ENCODE measurements at regions not wholly inside any gene's neighbourhood (a gene's known extent, or its start where the extent isn't known, plus 50 kb on each side); places are given as distances from the start of the nearest gene placed in this dataset.
"Not testable (repeated sequence)": the region's sequence is repeated elsewhere in the genome, so short reads cannot be mapped to it uniquely, and the experiment has no call there.

DNA sequence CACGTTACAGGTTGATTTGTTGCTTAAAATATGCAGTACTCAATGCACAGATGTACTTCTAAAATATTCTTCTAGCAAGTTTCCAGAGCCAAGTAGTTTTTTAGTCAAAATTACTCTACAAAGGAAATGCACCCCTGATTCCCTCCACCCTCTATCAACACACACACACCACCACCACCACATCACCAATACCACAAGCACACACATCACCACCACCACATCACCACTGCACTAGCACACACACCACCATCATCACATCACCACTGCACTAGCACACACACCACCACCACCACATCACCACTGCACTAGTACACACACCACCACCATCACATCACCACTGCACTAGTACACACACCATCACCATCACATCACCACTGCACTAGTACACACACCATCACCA is 105.2 kb upstream of the FRG1 start:
- DNase-seq (ENCODE audit: low read depth): peak; percentile 4
- H3K4me3 ChIP-seq (ENCODE audit: control insufficient read depth, low read depth, low read length): no peak overlapping the region
- TF ChIP-seq, protein P1, sequence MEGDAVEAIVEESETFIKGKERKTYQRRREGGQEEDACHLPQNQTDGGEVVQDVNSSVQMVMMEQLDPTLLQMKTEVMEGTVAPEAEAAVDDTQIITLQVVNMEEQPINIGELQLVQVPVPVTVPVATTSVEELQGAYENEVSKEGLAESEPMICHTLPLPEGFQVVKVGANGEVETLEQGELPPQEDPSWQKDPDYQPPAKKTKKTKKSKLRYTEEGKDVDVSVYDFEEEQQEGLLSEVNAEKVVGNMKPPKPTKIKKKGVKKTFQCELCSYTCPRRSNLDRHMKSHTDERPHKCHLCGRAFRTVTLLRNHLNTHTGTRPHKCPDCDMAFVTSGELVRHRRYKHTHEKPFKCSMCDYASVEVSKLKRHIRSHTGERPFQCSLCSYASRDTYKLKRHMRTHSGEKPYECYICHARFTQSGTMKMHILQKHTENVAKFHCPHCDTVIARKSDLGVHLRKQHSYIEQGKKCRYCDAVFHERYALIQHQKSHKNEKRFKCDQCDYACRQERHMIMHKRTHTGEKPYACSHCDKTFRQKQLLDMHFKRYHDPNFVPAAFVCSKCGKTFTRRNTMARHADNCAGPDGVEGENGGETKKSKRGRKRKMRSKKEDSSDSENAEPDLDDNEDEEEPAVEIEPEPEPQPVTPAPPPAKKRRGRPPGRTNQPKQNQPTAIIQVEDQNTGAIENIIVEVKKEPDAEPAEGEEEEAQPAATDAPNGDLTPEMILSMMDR (conservative IDR thresholded peaks at IDR 0.05; ENCODE audit: control insufficient read depth, insufficient read depth, low read depth, low read length): no peak

DNA sequence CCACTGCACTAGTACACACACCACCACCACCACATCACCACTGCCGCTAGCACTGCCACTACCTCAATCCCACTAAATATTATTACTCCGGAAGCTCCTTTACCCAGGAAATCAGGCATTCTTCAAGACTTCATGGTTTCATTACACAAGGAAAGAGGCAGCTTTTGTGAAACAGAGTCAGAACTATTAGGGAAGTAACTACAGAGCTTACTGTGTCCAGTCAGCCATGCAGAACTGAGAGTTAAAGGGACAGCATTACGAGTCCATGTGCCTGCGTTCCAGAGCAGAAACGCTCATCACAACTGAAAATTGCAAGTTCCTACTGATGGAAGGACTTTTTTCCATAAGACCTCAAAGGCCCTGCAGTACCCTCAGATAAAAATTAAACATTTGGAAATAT is 103.2 kb upstream of the FRG1 start:
- no peak overlapping the region for H3K4me3 ChIP-seq (ENCODE audit: control insufficient read depth, low read depth, low read length)
- TF ChIP-seq, protein P1 (conservative IDR thresholded peaks at IDR 0.05; ENCODE audit: control insufficient read depth, insufficient read depth, low read depth, low read length): no peak
- no peak for DNase-seq (ENCODE audit: low read depth)

DNA sequence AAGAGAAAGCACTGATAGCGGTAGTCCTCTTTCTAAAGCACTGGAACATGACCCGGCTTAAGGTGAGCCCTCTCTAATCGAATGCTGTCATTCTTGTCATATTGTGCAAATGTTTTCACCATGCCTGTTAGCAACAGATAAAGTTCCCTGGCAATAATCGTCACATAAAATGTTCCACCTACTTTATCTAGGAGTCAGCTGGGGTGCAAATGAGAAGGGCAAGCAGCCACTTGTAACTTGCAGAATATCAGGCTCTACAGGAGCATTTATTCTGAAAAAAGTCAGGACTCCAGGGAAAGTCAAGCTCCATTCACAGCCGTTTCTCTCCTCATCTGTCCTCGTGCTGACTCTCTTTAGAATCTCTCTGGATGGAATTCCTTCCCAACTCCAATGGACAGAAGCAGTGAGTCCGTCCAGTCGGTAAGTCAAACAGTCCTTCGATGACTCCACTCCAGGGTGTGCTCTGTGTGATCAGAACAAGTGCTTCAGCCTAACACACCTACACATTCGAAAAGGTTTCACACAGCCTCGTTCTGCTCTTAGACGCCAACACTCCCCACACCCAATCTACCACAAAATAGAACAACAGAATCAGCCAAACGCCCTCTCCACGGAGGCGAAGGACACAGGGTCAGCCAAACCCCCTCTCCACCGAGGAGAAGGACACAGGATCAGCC is 101.7 kb upstream of the FRG1 start:
- TF ChIP-seq, protein P1 (conservative IDR thresholded peaks at IDR 0.05; ENCODE audit: control insufficient read depth, insufficient read depth, low read depth, low read length): no peak
- DNase-seq (ENCODE audit: low read depth): no peak
- no peak overlapping the region for H3K4me3 ChIP-seq (ENCODE audit: control insufficient read depth, low read depth, low read length)

DNA sequence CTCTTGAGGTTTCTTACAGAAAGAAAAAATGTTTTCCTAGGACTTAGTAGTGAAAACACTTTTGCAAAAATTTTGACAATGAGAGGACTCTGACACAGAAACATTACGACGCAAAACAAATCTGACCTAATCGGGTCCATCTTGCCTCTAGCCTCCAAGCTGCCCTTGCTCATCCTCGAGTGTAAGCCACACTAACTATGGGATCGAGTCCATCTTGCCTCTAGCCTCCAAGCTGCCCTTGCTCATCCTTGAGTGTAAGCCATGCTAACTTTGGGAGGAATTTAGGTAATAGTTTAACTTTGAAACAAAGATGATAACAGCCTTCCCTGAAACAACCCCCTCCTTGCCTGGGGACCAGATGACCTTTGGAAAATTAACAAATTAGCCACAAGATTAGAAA is 100.3 kb upstream of the FRG1 start:
- DNase-seq (ENCODE audit: low read depth): no peak
- TF ChIP-seq, protein P1 (conservative IDR thresholded peaks at IDR 0.05; ENCODE audit: control insufficient read depth, insufficient read depth, low read depth, low read length): no peak
- H3K4me3 ChIP-seq (ENCODE audit: control insufficient read depth, low read depth, low read length): no peak overlapping the region

DNA sequence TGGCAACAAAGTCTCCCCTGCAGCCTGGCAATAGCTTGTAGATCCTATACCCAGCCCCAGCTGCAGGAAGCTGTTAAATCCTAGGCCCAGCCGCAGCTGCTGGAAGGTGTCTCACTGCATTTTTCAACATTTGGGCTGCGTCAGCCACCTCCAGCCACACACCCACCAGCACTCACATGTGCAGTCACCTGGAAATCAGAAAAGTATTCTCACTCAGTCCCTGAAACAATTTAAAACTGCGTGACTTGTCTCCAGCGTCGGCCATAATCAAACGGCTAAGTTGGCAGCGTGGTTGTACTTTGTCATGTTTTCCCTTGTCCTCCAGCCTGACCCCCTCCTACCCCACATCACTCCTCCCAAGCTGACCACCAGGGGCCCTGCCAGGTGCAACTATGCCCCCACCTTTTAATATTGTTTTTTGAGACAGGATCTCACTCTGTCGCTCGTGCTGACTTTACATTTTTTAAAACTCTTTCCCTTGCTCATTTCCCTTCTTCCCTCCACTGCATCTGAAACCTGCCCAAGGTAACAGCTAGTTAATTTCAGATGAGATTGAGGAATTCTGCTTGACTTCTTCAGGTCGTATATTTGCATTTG is 97.2 kb upstream of the FRG1 start:
- TF ChIP-seq, protein P1 (conservative IDR thresholded peaks at IDR 0.05; ENCODE audit: control insufficient read depth, insufficient read depth, low read depth, low read length): no peak
- no peak overlapping the region for H3K4me3 ChIP-seq (ENCODE audit: control insufficient read depth, low read depth, low read length)

DNA sequence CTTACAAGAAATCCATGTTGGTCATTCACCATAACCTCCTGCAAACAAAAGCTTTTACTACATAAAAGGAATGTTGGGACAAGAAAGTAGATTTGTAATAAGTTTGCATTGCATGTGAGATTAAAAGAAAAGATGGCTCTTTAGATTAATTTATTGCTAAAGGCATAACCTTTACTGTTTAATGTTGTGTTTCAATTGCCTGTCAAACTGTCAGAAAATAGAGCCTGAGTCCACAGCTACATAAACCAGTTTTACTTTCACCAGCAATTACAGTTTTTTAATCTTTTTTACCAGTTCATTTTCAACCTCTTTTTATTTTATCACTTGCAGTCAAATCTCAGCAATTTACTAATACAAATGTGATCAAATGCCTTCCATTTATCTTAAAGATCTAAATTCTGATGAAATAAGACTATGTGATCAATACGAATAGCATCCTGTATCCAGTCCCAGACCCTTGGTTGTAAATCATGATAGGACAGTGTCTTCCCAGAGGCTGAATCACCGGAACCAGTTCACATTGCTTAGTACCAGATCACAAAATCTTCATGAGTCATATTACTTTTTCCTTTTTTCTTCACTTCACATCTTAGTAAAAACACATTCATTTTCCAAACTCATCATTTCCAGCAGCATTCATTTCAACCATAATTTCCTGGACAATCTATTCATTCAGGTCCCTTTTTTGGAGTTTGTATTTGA is 95.4 kb upstream of the FRG1 start:
- TF ChIP-seq, protein P1 (conservative IDR thresholded peaks at IDR 0.05; ENCODE audit: control insufficient read depth, insufficient read depth, low read depth, low read length): no peak
- DNase-seq (ENCODE audit: low read depth): peak; percentile 77
- H3K4me3 ChIP-seq (ENCODE audit: control insufficient read depth, low read depth, low read length): no peak overlapping the region

More for the DNA sequence above, 97.2 kb upstream of the FRG1 start:
- no peak for DNase-seq (ENCODE audit: low read depth)

DNA sequence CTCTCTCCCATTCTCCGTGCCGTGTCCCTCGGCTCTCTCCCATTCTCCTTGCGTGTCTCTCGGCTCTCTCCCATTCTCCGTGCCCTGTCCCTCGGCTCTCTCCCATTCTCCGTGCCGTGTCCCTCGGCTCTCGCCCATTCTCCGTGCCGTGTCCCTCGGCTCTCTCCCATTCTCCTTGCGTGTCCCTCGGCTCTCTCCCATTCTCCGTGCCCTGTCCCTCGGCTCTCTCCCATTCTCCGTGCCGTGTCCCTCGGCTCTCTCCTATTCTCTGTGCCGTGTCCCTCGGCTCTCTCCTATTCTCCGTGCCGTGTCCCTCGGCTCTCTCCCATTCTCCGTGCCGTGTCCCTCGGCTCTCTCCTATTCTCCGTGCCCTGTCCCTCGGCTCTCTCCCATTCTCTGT is 94.6 kb upstream of the FRG1 start:
- not testable (repeated sequence) for H3K4me3 ChIP-seq (ENCODE audit: control insufficient read depth, low read depth, low read length); DNase-seq (ENCODE audit: low read depth)

DNA sequence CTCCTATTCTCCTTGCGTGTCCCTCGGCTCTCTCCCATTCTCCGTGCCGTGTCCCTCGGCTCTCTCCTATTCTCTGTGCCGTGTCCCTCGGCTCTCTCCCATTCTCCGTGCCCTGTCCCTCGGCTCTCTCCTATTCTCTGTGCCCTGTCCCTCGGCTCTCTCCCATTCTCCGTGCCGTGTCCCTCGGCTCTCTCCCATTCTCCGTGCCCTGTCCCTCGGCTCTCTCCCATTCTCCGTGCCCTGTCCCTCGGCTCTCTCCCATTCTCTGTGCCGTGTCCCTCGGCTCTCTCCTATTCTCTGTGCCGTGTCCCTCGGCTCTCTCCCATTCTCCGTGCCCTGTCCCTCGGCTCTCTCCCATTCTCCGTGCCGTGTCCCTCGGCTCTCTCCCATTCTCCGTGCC is 94.1 kb upstream of the FRG1 start:
- H3K4me3 ChIP-seq (ENCODE audit: control insufficient read depth, low read depth, low read length); DNase-seq (ENCODE audit: low read depth): not testable (repeated sequence)

DNA sequence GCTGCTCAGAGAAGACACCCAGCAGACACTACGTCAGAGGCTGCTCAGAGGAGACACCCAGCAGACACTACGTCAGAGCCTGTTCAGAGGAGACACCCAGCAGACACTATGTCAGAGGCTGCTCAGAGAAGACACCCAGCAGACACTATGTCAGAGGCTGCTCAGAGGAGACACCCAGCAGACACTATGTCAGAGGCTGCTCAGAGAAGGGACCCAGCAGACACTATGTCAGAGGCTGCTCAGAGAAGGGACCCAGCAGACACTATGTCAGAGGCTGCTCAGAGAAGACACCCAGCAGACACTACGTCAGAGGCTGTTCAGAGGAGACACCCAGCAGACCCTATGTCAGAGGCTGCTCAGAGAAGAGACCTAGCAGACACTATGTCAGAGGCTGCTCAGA is 92.0 kb upstream of the FRG1 start:
- DNase-seq (ENCODE audit: low read depth); H3K4me3 ChIP-seq (ENCODE audit: control insufficient read depth, low read depth, low read length): not testable (repeated sequence)
